Neural progenitor cell (in vitro differentiated cells): ENCODE measurements at regions not wholly inside any gene's neighbourhood (a gene's known extent, or its start where the extent isn't known, plus 50 kb on each side); places are given as distances from the start of the nearest gene placed in this dataset.

Source experiments
- DNase-seq: peaks from one replicate; pipeline ENCODE4 v3.0.0-alpha.2; 2016; ENCODE audit warnings: low spot score
- H2AFZ ChIP-seq: fragments of 200-600 bp; sonication (generic); replicated peaks from 2 replicates; pipeline ENCODE4 v1.6.1; 2016; ENCODE audit warnings: antibody characterized with exemption
- H3F3A ChIP-seq: fragments of 200-600 bp; sonication (generic); 2 replicates; pipeline ENCODE4 v1.6.1; 2016; ENCODE audit warnings: antibody characterized with exemption, low read depth
- H3K27ac ChIP-seq: fragments of 200-600 bp; sonication (generic); 2 replicates; pipeline ENCODE4 v1.5.1; 2016; ENCODE audit warnings: mild to moderate bottlenecking
- H3K27me3 ChIP-seq: fragments of 200-600 bp; sonication (generic); 2 replicates; pipeline ENCODE4 v1.6.1; 2016; ENCODE audit warnings: mild to moderate bottlenecking, moderate library complexity
- H3K36me3 ChIP-seq: fragments of 200-600 bp; sonication (generic); 2 replicates; pipeline ENCODE4 v1.5.1; 2016
- H3K4me1 ChIP-seq: fragments of 200-600 bp; sonication (generic); 2 replicates; pipeline ENCODE4 v1.6.1; 2016; ENCODE audit warnings: mixed run types
- H3K4me2 ChIP-seq: fragments of 200-600 bp; sonication (generic); 2 replicates; pipeline ENCODE4 v1.6.1; 2016
- H3K4me3 ChIP-seq: fragments of 200-600 bp; sonication (generic); 2 replicates; pipeline ENCODE4 v1.5.1; 2016
- H3K79me2 ChIP-seq: fragments of 200-600 bp; sonication (generic); 2 replicates; pipeline ENCODE4 v1.6.1; 2016; ENCODE audit warnings: low read depth
- H3K9ac ChIP-seq: fragments of 200-600 bp; sonication (generic); 2 replicates; pipeline ENCODE4 v1.6.1; 2016
- H3K9me3 ChIP-seq: fragments of 200-600 bp; sonication (generic); 2 replicates; pipeline ENCODE4 v1.5.1; 2016; ENCODE audit warnings: low read depth
- H4K20me1 ChIP-seq: fragments of 200-600 bp; sonication (generic); 2 replicates; pipeline ENCODE4 v1.6.1; 2016; ENCODE audit warnings: low read depth
- H3K27ac Mint-ChIP-seq: 3 replicates; pipeline ENCODE4 v1.8.0; 2021; ENCODE audit warnings: mixed read lengths
- H3K27me3 Mint-ChIP-seq: 2 replicates; pipeline ENCODE4 v1.8.0; 2022; ENCODE audit warnings: low read depth, mild to moderate bottlenecking, inconsistent platforms, moderate library complexity, mixed read lengths; ENCODE audit not compliant: insufficient read depth
- H3K36me3 Mint-ChIP-seq: 3 replicates; pipeline ENCODE4 v1.8.0; 2021; ENCODE audit warnings: mixed read lengths
- H3K4me1 Mint-ChIP-seq: 3 replicates; pipeline ENCODE4 v1.8.0; 2021; ENCODE audit warnings: mixed read lengths
- H3K4me3 Mint-ChIP-seq: 3 replicates; pipeline ENCODE4 v1.8.0; 2021; ENCODE audit warnings: mild to moderate bottlenecking, moderate library complexity, mixed read lengths
- H3K9me3 Mint-ChIP-seq: 3 replicates; pipeline ENCODE4 v1.8.0; 2020; ENCODE audit warnings: mixed read lengths
- CTCF ChIP-seq: fragments of 200-600 bp; sonication (generic); IDR thresholded peaks from 2 replicates; pipeline ENCODE4 v1.5.1; 2017; ENCODE audit warnings: antibody characterized with exemption, mild to moderate bottlenecking
- EZH2 ChIP-seq: fragments of 200-600 bp; sonication (generic); IDR thresholded peaks from 2 replicates; pipeline ENCODE4 v1.6.1; 2017; ENCODE audit warnings: antibody characterized with exemption, mild to moderate bottlenecking, moderate library complexity
- EZH2phosphoT487 ChIP-seq: fragments of 200-600 bp; sonication (generic); IDR thresholded peaks from 2 replicates; pipeline ENCODE4 v1.6.1; 2017; ENCODE audit warnings: antibody characterized with exemption

- H3K4me2 ChIP-seq = no peak overlapping the region
- no peak overlapping the region for H3K9ac ChIP-seq
- no peak overlapping the region for H2AFZ ChIP-seq
- Mint-ChIP-seq H3K4me3 (no peak overlapping the region), H3K27me3 (peaks cover 2% of the 10 kb centered on the region), H3K36me3 (no peaks in the 10 kb centered on the region), H3K27ac (no peak overlapping the region), H3K4me1 (peaks cover 6% of the 10 kb centered on the region), H3K9me3 (no peaks in the 10 kb centered on the region)
- H3K27ac ChIP-seq = no peak overlapping the region
- no peaks in the 10 kb centered on the region for H3K4me1 ChIP-seq
- DNase-seq = no peak
- no peaks in the 10 kb centered on the region for H3K27me3 ChIP-seq
- TF ChIP-seq EZH2phosphoT487 = no peak
- TF ChIP-seq EZH2 = no peak
- no peak for TF ChIP-seq CTCF
- no peaks in the 10 kb centered on the region for H4K20me1 ChIP-seq
- no peak overlapping the region for H3K4me3 ChIP-seq
- no peaks in the 10 kb centered on the region for H3F3A ChIP-seq
- H3K9me3 ChIP-seq = no peaks in the 10 kb centered on the region
- no peaks in the 10 kb centered on the region for H3K79me2 ChIP-seq
- no peaks in the 10 kb centered on the region for H3K36me3 ChIP-seq
Observed at GRCh38 chr7:17620566-17620965, 319.7 kb downstream of the SNX13 start.

- Histone ChIP-seq H3K4me3 (no peak overlapping the region), H3K4me2 (no peak overlapping the region), H4K20me1 (no peaks in the 10 kb centered on the region), H3K27ac (no peak overlapping the region), H3K79me2 (no peaks in the 10 kb centered on the region), H3K4me1 (no peaks in the 10 kb centered on the region), H3K9me3 (no peaks in the 10 kb centered on the region), H3K36me3 (no peaks in the 10 kb centered on the region), H2AFZ (no peak overlapping the region), H3F3A (no peaks in the 10 kb centered on the region), H3K27me3 (no peaks in the 10 kb centered on the region), H3K9ac (no peak overlapping the region)
- no peak for TF ChIP-seq EZH2phosphoT487
- no peak for TF ChIP-seq CTCF
- TF ChIP-seq EZH2 = no peak
- Mint-ChIP-seq H3K4me3 (no peak overlapping the region), H3K4me1 (peaks cover 11% of the 10 kb centered on the region), H3K36me3 (no peaks in the 10 kb centered on the region), H3K27ac (no peak overlapping the region), H3K27me3 (peaks cover 2% of the 10 kb centered on the region), H3K9me3 (no peaks in the 10 kb centered on the region)
- DNase-seq = no peak
Observed at GRCh38 chr7:17622451-17622850, 317.8 kb downstream of the SNX13 start.

- H3K9me3 Mint-ChIP-seq = no peaks in the 10 kb centered on the region
- H3K4me3 ChIP-seq = no peak overlapping the region
- no peaks in the 10 kb centered on the region for H3K9me3 ChIP-seq
- H3K36me3 ChIP-seq = no peaks in the 10 kb centered on the region
- H3K27me3 Mint-ChIP-seq = no peaks in the 10 kb centered on the region
- no peaks in the 10 kb centered on the region for H4K20me1 ChIP-seq
- H3K27me3 ChIP-seq = no peaks in the 10 kb centered on the region
- no peak for TF ChIP-seq EZH2
- no peak for TF ChIP-seq CTCF
- H3F3A ChIP-seq = no peaks in the 10 kb centered on the region
- DNase-seq = no peak
- no peak overlapping the region for H3K4me2 ChIP-seq
- peak overlapping the region; percentile 27 for H2AFZ ChIP-seq
- no peaks in the 10 kb centered on the region for H3K79me2 ChIP-seq
- H3K36me3 Mint-ChIP-seq = no peaks in the 10 kb centered on the region
- H3K4me1 Mint-ChIP-seq = peaks cover 11% of the 10 kb centered on the region
- no peak overlapping the region for H3K27ac ChIP-seq
- H3K9ac ChIP-seq = no peak overlapping the region
- H3K4me1 ChIP-seq = no peaks in the 10 kb centered on the region
- no peak overlapping the region for H3K27ac Mint-ChIP-seq
- no peak overlapping the region for H3K4me3 Mint-ChIP-seq
Observed at GRCh38 chr7:17623546-17624185, 316.6 kb downstream of the SNX13 start.
